NCI-H146 treated with DMSO at 0.1 percent for 48 hours (cell line): ENCODE measurements at regions not wholly inside any gene's neighbourhood (a gene's known extent, or its start where the extent isn't known, plus 50 kb on each side); places are given as distances from the start of the nearest gene placed in this dataset.
"Not testable (repeated sequence)": the region's sequence is repeated elsewhere in the genome, so short reads cannot be mapped to it uniquely, and the experiment has no call there.

ENCODE experiments used
- DNase-seq: peaks from one replicate; lab custom pipeline; 2025; ENCODE audit not compliant: unreplicated experiment; lab: John Stamatoyannopoulos, UW

- DNase-seq: no peak
Observed at GRCh38 chr16:51984395-51984794, 562.5 kb downstream of the TOX3 start.

DNA sequence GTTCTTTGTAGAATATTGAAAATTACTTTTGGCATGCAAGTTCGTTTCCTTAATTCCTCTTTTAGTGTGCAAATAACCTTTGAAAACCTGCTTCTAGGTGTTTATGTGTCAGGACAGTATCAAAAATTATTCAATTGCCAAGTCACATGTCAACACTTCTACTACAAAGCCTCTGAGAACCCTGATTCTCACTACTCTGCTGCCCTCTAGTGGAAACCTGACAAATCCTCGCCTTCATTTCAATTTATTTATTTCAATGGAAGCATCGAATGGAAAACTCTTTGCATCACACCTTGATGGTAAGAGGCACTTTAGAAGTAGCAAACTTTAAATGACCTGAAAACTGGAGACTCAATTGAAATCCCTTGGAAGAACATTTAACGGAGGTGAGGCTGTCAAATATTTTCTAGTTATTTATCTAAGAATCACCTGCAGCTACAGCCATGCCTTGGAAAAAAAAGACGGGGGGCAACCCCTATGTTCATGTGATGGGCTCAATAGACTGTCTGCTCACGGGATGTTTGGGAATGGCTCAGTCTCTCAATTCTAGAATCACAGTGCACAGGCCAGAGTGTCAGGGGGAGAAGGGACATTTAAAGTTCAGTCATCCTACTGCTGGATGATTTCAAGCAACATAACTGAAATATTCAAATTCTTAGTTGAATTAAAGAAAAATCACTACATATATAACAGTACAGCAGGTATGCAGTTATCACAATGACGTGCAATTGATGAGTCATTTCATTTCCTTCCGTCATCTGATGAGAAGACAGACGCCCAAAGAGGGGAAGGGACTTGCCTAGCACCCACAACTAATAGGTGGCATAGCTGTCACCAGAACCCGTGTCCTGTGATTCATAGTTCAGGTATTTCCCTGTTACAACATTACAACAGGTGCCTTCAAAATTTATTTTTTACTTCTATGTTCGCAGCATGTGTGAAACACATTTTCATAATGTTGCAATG, 563.9 kb downstream of the TOX3 start:
- peak; percentile 23 for DNase-seq

DNA sequence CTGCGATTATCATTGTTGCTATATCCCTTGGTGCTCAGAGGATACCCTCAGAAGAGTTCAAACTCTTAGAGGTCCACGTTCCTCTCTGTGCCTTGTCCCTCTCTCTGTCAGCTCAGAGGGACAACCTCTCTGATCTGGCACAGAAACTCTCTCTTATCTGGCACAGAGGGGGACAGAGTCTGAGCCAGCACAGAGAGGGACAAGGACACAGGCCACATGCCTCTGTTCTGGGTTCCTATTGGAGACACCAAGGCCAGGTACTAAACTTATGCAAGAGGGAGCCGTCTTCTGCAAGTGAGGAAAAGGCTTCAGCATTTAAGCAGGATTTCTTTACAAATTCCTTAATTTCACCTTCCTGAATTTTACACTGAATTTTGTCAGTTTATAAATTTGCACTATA, 565.2 kb downstream of the TOX3 start:
- DNase-seq: no peak

- DNase-seq: not testable (repeated sequence)
Observed at GRCh38 chr16:51977506-51977905, 569.4 kb downstream of the TOX3 start.

- no peak for DNase-seq
Observed at GRCh38 chr16:51971184-51971583, 575.8 kb downstream of the TOX3 start.

GRCh38 chr16:51968749-51969148, 578.2 kb downstream of the TOX3 start:
- DNase-seq: no peak

DNA sequence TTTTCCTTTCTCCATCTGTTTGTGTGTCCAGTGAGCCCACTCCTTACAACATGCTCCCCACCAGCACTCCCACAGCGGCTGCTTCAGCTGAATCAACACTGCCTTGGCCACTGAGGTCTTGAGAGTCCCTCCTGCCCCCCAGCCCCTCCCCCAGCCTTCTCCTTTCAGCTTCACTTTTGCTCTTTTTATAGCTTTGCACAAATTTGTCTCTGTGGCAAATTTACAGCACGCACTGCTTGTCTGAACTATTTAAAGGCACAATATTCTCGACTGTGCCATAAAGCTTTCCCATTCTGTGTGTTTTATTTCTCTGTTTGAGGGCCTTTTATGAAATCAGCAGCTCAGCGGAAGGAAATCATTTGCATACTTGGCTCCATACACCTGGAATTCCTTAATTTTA, 579.3 kb downstream of the TOX3 start:
- no peak for DNase-seq

GRCh38 chr16:51960931-51961330, 586.0 kb downstream of the TOX3 start:
- DNase-seq: no peak

DNA sequence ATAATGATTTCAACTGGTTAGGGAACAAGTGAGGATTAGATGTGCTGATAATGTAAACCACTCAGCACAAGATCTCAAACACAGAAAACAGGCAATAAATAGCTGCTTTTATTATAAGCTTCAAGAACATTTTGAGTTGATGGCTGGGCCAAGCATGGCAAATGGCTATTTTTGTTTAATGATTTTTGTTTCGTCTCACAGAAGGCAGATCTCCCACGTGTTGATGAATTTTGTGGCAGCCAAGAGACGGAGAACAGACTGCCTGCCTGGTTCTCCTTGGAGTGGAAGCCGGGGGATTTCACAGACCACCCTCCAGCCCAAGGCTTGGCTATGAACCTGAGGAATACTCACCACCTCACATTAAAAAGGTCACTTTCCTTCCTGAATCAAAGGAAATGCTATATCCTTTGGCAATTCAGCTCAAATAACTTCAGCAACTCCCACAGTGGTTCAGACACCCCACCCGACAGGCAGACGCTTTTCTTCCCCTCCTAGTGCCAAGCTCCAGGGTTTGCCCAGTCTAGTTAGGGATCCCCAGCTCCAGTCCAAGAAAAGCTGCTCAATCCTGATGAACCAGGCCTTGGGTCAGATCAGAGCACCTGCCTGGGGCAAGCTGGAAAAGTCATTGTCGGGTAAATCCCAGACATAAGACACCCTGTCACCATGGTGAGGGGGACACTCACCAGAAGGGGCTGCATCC, 593.5 kb downstream of the TOX3 start:
- no peak for DNase-seq

DNA sequence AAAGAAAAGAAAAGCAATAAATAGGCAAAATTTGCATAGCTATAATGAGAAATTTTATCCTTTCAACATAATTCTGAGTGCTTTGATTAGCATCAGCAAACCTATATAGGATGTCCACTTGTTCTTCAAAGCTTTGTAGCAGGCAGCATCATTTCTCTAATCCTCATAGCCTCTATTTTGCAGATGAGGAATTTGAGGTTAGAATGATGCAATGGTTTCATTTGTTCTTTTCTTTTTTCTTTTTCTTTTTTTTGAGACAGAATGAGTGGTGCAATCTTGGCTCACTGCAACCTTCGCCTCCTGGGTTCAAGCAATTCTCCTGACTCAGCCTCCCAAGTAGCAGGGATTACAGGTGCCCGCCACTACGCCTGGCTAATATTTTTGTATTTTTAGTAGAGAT, 594.4 kb downstream of the TOX3 start:
- no peak for DNase-seq

GRCh38 chr16:51951668-51952298, 595.2 kb downstream of the TOX3 start:
- DNase-seq: peak; percentile 2

GRCh38 chr16:51950118-51950780, 596.7 kb downstream of the TOX3 start:
- DNase-seq: no peak

GRCh38 chr16:51949282-51949681, 597.7 kb downstream of the TOX3 start:
- DNase-seq: no peak

DNA sequence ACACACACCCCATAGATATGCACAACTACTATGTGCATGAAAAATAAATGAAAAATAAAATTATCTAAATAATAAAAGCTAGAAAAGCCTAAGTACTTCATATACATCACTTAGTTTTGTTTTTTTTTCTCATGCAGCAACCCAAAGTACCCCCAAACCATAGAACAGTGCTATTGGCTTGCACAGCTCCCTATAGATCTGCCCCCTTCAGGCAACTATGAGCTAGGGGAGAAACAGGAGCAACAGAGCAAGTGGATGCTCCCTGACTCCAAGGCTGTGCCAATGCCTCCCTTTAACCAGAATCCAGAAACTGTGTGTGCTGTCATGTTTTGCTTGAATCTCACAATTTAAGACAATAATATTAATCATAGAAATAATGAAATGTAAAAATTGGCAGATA, 605.5 kb downstream of the TOX3 start:
- no peak for DNase-seq

- DNase-seq: no peak
Observed at GRCh38 chr16:51940183-51940582, 606.8 kb downstream of the TOX3 start.

DNA sequence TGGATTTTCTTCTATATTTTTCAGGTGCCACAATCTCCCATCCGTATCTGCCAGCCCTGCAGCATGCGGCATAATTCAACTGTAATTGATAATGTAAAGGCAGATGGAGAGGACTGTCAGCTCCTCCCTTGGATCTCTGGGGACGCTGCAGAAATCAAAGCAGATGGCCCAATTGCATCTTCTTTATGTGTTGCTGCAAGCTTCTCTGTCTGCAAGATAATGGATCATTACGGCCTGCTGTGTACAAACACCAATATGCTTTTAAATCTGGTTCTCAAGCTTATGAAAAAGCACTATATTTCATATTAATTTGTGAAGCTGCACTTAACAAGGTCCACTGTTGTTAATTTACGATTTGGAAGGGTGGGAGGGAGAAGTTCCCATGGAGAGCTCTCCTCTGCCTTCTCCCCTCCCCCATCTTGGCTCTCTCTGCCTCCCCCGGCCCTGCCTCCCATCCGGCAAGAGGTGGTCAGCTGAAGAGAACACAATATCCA, 607.5 kb downstream of the TOX3 start:
- no peak for DNase-seq

GRCh38 chr16:51938861-51939260, 608.1 kb downstream of the TOX3 start:
- no peak for DNase-seq

DNA sequence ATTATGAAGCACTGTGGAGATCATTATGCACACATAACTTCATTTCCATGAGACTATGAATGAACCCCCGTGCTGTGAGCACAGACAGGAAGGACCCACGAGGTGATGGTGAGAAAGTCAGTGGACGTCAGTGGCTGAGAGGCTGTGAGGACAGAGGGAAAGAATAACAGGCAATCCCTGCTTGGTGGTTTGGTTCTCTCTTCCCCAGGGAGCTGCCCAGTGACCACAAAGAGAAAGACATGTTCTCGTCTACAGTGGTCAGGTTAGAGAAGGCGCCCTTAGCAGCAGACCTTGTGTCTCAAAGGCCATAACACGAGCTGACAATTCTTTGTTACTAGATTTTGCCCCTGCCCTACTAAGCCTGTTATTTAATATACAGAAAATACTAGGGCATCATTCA, 609.2 kb downstream of the TOX3 start:
- no peak for DNase-seq

DNA sequence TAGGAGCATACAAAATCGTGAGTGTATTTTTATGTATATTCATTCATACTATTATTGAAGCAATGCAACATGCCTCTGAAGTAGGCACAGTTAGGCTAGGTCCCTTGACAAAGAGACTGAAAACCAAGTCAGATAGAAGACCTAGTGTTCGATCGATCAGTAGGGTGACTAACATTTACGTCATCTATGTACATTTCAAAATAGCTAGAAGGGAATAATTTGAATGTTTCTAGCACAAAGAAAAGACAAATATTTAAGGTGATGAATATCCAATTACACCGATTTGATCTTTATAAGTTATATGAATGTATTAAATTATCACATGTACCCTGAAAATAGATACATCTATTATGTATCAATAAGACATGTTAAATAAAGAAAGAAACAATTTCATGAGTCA, 610.1 kb downstream of the TOX3 start:
- DNase-seq: no peak

DNA sequence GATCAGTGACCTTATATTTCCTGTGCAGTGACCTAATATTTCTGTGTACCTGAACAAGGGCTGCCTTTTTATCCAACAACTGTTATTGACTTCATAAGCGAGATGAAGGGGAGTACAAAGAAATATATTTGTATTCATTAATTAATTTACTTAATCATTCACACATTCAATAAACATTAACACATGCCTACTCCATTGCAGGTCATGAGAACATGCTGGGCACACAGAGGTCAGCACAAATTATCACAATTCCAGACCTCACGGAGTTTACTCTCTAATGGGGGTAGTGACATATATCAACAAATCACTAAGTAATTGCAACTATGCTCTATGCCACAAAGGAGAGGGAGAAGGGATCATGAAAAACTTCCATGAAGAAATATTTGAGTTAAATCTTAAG, 614.6 kb downstream of the TOX3 start:
- DNase-seq: no peak

DNA sequence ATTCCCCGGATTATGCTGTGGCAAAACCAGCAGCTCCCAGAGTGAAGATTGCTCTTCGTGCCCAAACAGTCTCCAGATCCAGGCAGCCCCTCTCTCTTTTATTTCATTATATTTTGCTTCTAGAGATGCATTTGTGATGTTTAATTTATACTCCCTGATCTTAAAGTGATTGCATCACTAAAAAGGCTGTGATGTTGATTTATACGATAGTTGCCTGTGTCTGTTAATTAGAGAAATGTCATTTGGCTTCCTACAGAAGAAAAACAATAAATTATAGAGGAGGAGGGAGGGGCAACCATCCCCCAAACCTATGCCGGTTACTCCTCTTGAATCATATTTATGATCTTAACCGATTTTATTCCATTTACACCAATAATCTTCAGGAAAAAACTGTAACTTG, 615.3 kb downstream of the TOX3 start:
- no peak for DNase-seq
